Esophagus muscularis mucosa (tissue), 4 donors: ENCODE measurements at regions not wholly inside any gene's neighbourhood (a gene's known extent, or its start where the extent isn't known, plus 50 kb on each side); places are given as distances from the start of the nearest gene placed in this dataset.

Experiments used
- DNase-seq: peaks from one replicate; pipeline ENCODE4 v3.0.0-alpha.2; 2017; ENCODE audit errors: extremely low spot score
- H3K27ac ChIP-seq, 4 donors: fragments of 200-600 bp; sonication (generic); replicated peaks in 1 of 4; 1 replicate in 3 of 4; 2 replicates in 1 of 4; pipeline ENCODE4 v1.5.1; 2016 to 2019; ENCODE audit warnings: mild to moderate bottlenecking in 1 of 4
- H3K27me3 ChIP-seq, 4 donors: fragments of 200-600 bp; sonication (generic); one replicate each; pipeline versions ENCODE4 v1.5.1 to v1.6.0; 2016 to 2019
- H3K36me3 ChIP-seq, 4 donors: fragments of 200-600 bp; sonication (generic); one replicate each; pipeline ENCODE4 v1.5.1; 2016 to 2019
- H3K4me1 ChIP-seq, 4 donors: fragments of 200-600 bp; sonication (generic); one replicate each; pipeline ENCODE4 v1.5.1; 2016 to 2019
- H3K4me3 ChIP-seq, 4 donors: fragments of 200-600 bp; sonication (generic); 1 replicate in 2 of 4; 2 replicates in 2 of 4; pipeline ENCODE4 v1.5.1; 2016 to 2019; ENCODE audit warnings: mild to moderate bottlenecking in 4 of 4, moderate library complexity in 1 of 4
- H3K9me3 ChIP-seq, 4 donors: fragments of 200-600 bp; sonication (generic); 1 replicate in 3 of 4; 2 replicates in 1 of 4; pipeline ENCODE4 v1.5.1; 2016 to 2019
- CTCF ChIP-seq, 3 experiments: fragments of 200-600 bp in 2 of 3; fragments of 450-650 bp in 1 of 3; sonication (generic) in 2 of 3; IDR thresholded peaks; one replicate each; pipeline ENCODE4 v1.5.1; 2017 to 2019; ENCODE audit warnings: antibody characterized with exemption in 3 of 3, mild to moderate bottlenecking in 2 of 3, moderate library complexity in 1 of 3
- EP300 ChIP-seq: sonication (generic); formaldehyde crosslinking; IDR thresholded peaks from one replicate; pipeline ENCODE4 v1.6.1; 2017; ENCODE audit warnings: antibody characterized with exemption
- POLR2A ChIP-seq: fragments of 450-650 bp; IDR thresholded peaks from one replicate; pipeline ENCODE4 v1.6.1; 2017; ENCODE audit warnings: antibody characterized with exemption, moderate library complexity, mild to moderate bottlenecking, low read depth
- POLR2AphosphoS5 ChIP-seq, 2 donors: sonication (generic); formaldehyde crosslinking; IDR thresholded peaks; one replicate each; pipeline ENCODE4 v1.6.1; 2017; ENCODE audit warnings: antibody characterized with exemption in 2 of 2
- WGBS: methylation state at CpG from one replicate; pipeline ENCODE4 v1.1.5; 2018; 5-methylcytosine and 5-hydroxymethylcytosine counted together
- intact Hi-C: fragments of 100-400 bp; cut with DNase I; formaldehyde crosslinking; loops from one replicate; pipeline ENCODE4 v1.15.1; 2023

GRCh38 chr14:39988939-39989338 lies 556.7 kb upstream of the FBXO33 start:
- 14% methylated on average over 2 of the region's 2 CpGs for WGBS
- intact Hi-C loops, result no loop called here
- H3K27me3 ChIP-seq, result no peaks in the 10 kb centered on the region
- no peak overlapping the region for H3K27ac ChIP-seq
- no peaks in the 10 kb centered on the region for H3K9me3 ChIP-seq
- no peak overlapping the region for H3K4me3 ChIP-seq
- no peak for DNase-seq
- no peaks in the 10 kb centered on the region for H3K36me3 ChIP-seq
- TF ChIP-seq EP300, result no peak
- peak in 2 of 3 experiments; percentile 11 to 17 for TF ChIP-seq CTCF (IDR thresholded peaks at IDR 0.05)
- H3K4me1 ChIP-seq, result no peaks in the 10 kb centered on the region

GRCh38 chr14:39984323-39984722 lies 552.1 kb upstream of the FBXO33 start:
- Histone ChIP-seq H3K27me3 (no peaks in the 10 kb centered on the region), H3K27ac (no peak overlapping the region), H3K4me1 (no peaks in the 10 kb centered on the region), H3K4me3 (no peak overlapping the region), H3K9me3 (no peaks in the 10 kb centered on the region), H3K36me3 (no peaks in the 10 kb centered on the region)
- intact Hi-C loops, result no loop called here
- no peak for TF ChIP-seq EP300
- no peak for TF ChIP-seq POLR2A
- TF ChIP-seq CTCF (IDR thresholded peaks at IDR 0.05), result no peak
- no peak for TF ChIP-seq POLR2AphosphoS5 (IDR thresholded peaks at IDR 0.05)
- WGBS, result 41% methylated on average over 2 of the region's 2 CpGs
- DNase-seq, result no peak

- Histone ChIP-seq H3K4me3 (no peak overlapping the region), H3K4me1 (no peaks in the 10 kb centered on the region), H3K36me3 (no peaks in the 10 kb centered on the region), H3K27me3 (no peaks in the 10 kb centered on the region), H3K27ac (no peak overlapping the region), H3K9me3 (no peaks in the 10 kb centered on the region)
- intact Hi-C loops, result no loop called here
- WGBS, result 44% methylated on average over 3 of the region's 3 CpGs
- DNase-seq, result no peak
- TF ChIP-seq CTCF (IDR thresholded peaks at IDR 0.05), result no peak
- TF ChIP-seq POLR2AphosphoS5 (IDR thresholded peaks at IDR 0.05), result no peak
- TF ChIP-seq EP300, result no peak
- no peak for TF ChIP-seq POLR2A
Measured at GRCh38 chr14:39977198-39977597, 545.0 kb upstream of the FBXO33 start.

DNA sequence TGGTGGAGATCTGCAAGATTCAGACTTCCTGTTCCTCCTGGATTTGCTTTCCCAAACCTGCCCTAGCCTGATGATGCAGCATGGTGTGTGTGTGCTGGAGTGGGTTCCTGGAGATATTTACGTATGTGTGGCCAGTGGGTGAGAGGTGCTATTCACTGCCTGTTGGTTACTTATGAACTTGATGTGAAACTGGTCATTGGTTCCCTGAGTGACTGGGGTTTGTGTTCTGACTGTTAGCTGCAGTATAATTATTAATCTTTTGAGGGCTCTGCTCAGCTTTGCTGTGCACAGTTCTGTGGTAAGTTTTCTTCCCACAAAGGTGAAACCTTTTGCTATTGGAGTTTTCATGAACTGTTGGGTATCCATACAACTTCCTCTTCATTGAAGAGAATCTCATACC lies 541.8 kb upstream of the FBXO33 start:
- no peak for DNase-seq
- WGBS, result 75% methylated on average over 1 of the region's 1 CpG
- H3K27ac ChIP-seq, result no peak overlapping the region
- TF ChIP-seq POLR2A (no peak), EP300 (no peak), CTCF (IDR thresholded peaks at IDR 0.05) (no peak), POLR2AphosphoS5 (IDR thresholded peaks at IDR 0.05) (no peak)
- H3K4me3 ChIP-seq, result no peak overlapping the region
- intact Hi-C loops, result no loop called here
- H3K9me3 ChIP-seq, result no peaks in the 10 kb centered on the region
- no peaks in the 10 kb centered on the region for H3K36me3 ChIP-seq
- H3K27me3 ChIP-seq, result no peaks in the 10 kb centered on the region
- no peaks in the 10 kb centered on the region for H3K4me1 ChIP-seq

- Histone ChIP-seq H3K4me1 (no peaks in the 10 kb centered on the region), H3K36me3 (no peaks in the 10 kb centered on the region), H3K4me3 (no peak overlapping the region), H3K27ac (no peak overlapping the region), H3K9me3 (no peaks in the 10 kb centered on the region), H3K27me3 (no peaks in the 10 kb centered on the region)
- 88% methylated on average over 2 of the region's 2 CpGs for WGBS
- no peak for DNase-seq
- intact Hi-C loops, result no loop called here
- no peak for TF ChIP-seq CTCF (IDR thresholded peaks at IDR 0.05)
- TF ChIP-seq POLR2A, result no peak
- TF ChIP-seq POLR2AphosphoS5 (IDR thresholded peaks at IDR 0.05), result no peak
- no peak for TF ChIP-seq EP300
Measured at GRCh38 chr14:39972704-39973103, 540.5 kb upstream of the FBXO33 start.
